ENCODE measurements at regions not wholly inside any gene's neighbourhood (a gene's known extent, or its start where the extent isn't known, plus 50 kb on each side); places are given as distances from the start of the nearest gene placed in this dataset.

DNA sequence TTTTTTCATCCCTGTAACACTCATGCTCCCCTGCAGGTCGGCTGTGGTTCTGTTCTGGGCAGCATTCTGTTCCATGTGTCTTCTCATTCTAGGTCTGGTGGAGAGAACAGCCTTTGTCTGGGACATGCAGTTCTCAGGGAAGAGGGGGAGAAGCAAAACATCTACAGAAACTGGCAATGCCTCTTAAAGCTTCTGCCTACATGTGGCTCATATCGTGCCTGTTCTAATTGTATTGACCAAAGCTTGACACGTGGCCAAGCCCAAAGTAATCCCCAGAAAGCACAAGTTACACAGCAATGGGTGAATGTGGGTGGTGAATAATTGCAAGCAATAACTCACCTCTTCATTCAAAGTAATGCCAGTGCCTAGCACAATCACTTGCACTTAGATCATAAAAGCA is 218.2 kb upstream of the IL12B start:
- no peak overlapping the region for H3K4me3 ChIP-seq
- TF ChIP-seq, protein P1, sequence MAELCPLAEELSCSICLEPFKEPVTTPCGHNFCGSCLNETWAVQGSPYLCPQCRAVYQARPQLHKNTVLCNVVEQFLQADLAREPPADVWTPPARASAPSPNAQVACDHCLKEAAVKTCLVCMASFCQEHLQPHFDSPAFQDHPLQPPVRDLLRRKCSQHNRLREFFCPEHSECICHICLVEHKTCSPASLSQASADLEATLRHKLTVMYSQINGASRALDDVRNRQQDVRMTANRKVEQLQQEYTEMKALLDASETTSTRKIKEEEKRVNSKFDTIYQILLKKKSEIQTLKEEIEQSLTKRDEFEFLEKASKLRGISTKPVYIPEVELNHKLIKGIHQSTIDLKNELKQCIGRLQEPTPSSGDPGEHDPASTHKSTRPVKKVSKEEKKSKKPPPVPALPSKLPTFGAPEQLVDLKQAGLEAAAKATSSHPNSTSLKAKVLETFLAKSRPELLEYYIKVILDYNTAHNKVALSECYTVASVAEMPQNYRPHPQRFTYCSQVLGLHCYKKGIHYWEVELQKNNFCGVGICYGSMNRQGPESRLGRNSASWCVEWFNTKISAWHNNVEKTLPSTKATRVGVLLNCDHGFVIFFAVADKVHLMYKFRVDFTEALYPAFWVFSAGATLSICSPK (IDR thresholded peaks at IDR 0.05; ENCODE audit: borderline replicate concordance) = no peak
- TF ChIP-seq TAF1 (IDR thresholded peaks at IDR 0.05; ENCODE audit: control insufficient read depth, extremely low read depth, insufficient read depth, low read length, severe bottlenecking) = no peak
- no peak for TF ChIP-seq HMG20B (CRISPR knock-in tag; IDR thresholded peaks at IDR 0.05)
- TF ChIP-seq ZNF551 (CRISPR knock-in tag; IDR thresholded peaks at IDR 0.05) = no peak
- TF ChIP-seq JUND (IDR thresholded peaks at IDR 0.05; ENCODE audit: borderline replicate concordance, low read depth, low read length) = no peak
- no peak for TF ChIP-seq JUND (tag; IDR thresholded peaks at IDR 0.05; ENCODE audit: borderline replicate concordance, low read depth, low read length)
- TF ChIP-seq SP2 (IDR thresholded peaks at IDR 0.05; ENCODE audit: extremely low read depth, low read depth, low read length, poor library complexity, severe bottlenecking) = no peak
- TF ChIP-seq ZKSCAN8 (CRISPR knock-in tag; IDR thresholded peaks at IDR 0.05) = no peak
- TF ChIP-seq SMAD4 (CRISPR knock-in tag; conservative IDR thresholded peaks at IDR 0.05) = no peak
- TF ChIP-seq TSC22D4 (tag; IDR thresholded peaks at IDR 0.05) = no peak
- no peak for TF ChIP-seq ZNF212 (CRISPR knock-in tag; IDR thresholded peaks at IDR 0.05)
- in situ Hi-C loops (cut with MboI) = no loop called here

More for the DNA sequence above, 218.2 kb upstream of the IL12B start:
- Histone ChIP-seq H3K9me3 (replicated peaks; ENCODE audit: control insufficient read depth, insufficient read depth, low read depth, low read length) (no peaks in the 10 kb centered on the region), H2AFZ (ENCODE audit: low read depth, low read length) (no peak overlapping the region), H3K27me3 (ENCODE audit: control insufficient read depth in 2 of 2, insufficient read depth in 2 of 2, low read length in 2 of 2) (no peaks in the 10 kb centered on the region), H3K4me2 (ENCODE audit: insufficient read depth, low read length) (no peak overlapping the region), H3K9ac (ENCODE audit: insufficient read depth in 1 of 2, low read depth in 2 of 2, low read length in 2 of 2) (no peak overlapping the region), H3K4me1 (replicated peaks in 1 of 2; ENCODE audit: control insufficient read depth in 2 of 2, insufficient read depth in 2 of 2, low read length in 2 of 2) (no peaks in the 10 kb centered on the region), H4K20me1 (replicated peaks; ENCODE audit: control insufficient read depth, insufficient read depth, low read length) (no peaks in the 10 kb centered on the region), H3K9me1 (ENCODE audit: control insufficient read depth, insufficient read depth, low read length) (no peaks in the 10 kb centered on the region), H3K27ac (ENCODE audit: extremely low read depth, low read depth, low read length) (no peak overlapping the region), H3K36me3 (ENCODE audit: control insufficient read depth, insufficient read depth, low read length) (no peaks in the 10 kb centered on the region), H3K79me2 (ENCODE audit: control insufficient read depth, insufficient read depth, low read length) (no peaks in the 10 kb centered on the region)
- POLR2A ChIA-PET = no interaction called here
- WGBS (ENCODE audit: insufficient coverage, low coverage, missing lambda C conversion rate) = 0% methylated on average over 2 of the region's 3 CpGs
- DNase-seq (ENCODE audit: extremely low read depth in 1 of 4, low spot score in 3 of 4) (no peak), ATAC-seq (no peak), FAIRE-seq (no peak)
- intact Hi-C loops (cut with micrococcal nuclease) = no loop called here
- CTCF ChIA-PET (ENCODE audit: low intra/inter-chr PET ratio) = no interaction called here
- no TSS peak for BruUV-seq (replicated peaks)
